Occipital lobe (tissue), 1 donor: ENCODE measurements at regions not wholly inside any gene's neighbourhood (a gene's known extent, or its start where the extent isn't known, plus 50 kb on each side); places are given as distances from the start of the nearest gene placed in this dataset.
"Not testable (repeated sequence)": the region's sequence is repeated elsewhere in the genome, so short reads cannot be mapped to it uniquely, and the experiment has no call there.

Experiments
- DNase-seq: peaks from one replicate; lab custom pipeline; 2025; lab: John Stamatoyannopoulos, UW

- DNase-seq: no peak
These were observed 102.5 kb upstream of the RAI14 start for GRCh38 chr5:34553581-34553980.

GRCh38 chr5:34554641-34555040 lies 101.5 kb upstream of the RAI14 start:
- no peak for DNase-seq

GRCh38 chr5:34555699-34556508 lies 100.2 kb upstream of the RAI14 start:
- no peak for DNase-seq

- DNase-seq: no peak
These were observed 99.7 kb upstream of the RAI14 start for GRCh38 chr5:34556509-34556782.

GRCh38 chr5:34561581-34561980 lies 94.5 kb upstream of the RAI14 start:
- not testable (repeated sequence) for DNase-seq

- DNase-seq: no peak
These were observed 93.3 kb upstream of the RAI14 start for GRCh38 chr5:34562791-34563190.

GRCh38 chr5:34563269-34563668 lies 92.9 kb upstream of the RAI14 start:
- no peak for DNase-seq

- no peak for DNase-seq
These were observed 92.0 kb upstream of the RAI14 start for GRCh38 chr5:34563931-34564709.

GRCh38 chr5:34564710-34565235 lies 91.4 kb upstream of the RAI14 start:
- no peak for DNase-seq

- no peak for DNase-seq
These were observed 86.0 kb upstream of the RAI14 start for GRCh38 chr5:34570143-34570542.

GRCh38 chr5:34570721-34571676 lies 85.1 kb upstream of the RAI14 start:
- no peak for DNase-seq

GRCh38 chr5:34571677-34572041 lies 84.5 kb upstream of the RAI14 start:
- DNase-seq: no peak

- DNase-seq: no peak
These were observed 81.1 kb upstream of the RAI14 start for GRCh38 chr5:34574936-34575467.

GRCh38 chr5:34576891-34577666 lies 79.0 kb upstream of the RAI14 start:
- DNase-seq: no peak

GRCh38 chr5:34578962-34579361 lies 77.2 kb upstream of the RAI14 start:
- DNase-seq: no peak

GRCh38 chr5:34580983-34581382 lies 75.1 kb upstream of the RAI14 start:
- no peak for DNase-seq

- no peak for DNase-seq
These were observed 73.8 kb upstream of the RAI14 start for GRCh38 chr5:34582371-34582770.

GRCh38 chr5:34583167-34583566 lies 73.0 kb upstream of the RAI14 start:
- DNase-seq: no peak

GRCh38 chr5:34584165-34584564 lies 72.0 kb upstream of the RAI14 start:
- DNase-seq: no peak

GRCh38 chr5:34585601-34586104 lies 70.5 kb upstream of the RAI14 start:
- no peak for DNase-seq
